HepG2 (cell line): ENCODE measurements at regions not wholly inside any gene's neighbourhood (a gene's known extent, or its start where the extent isn't known, plus 50 kb on each side); places are given as distances from the start of the nearest gene placed in this dataset.

Experiments
- ATAC-seq: fragments of 200-7000 bp; cut with Tn5 transposase; 3 replicates; pipeline ENCODE4 v1.9.1; 2020; ENCODE audit warnings: mild to moderate bottlenecking, moderate library complexity
- BruUV-seq: library from RNA; stranded (reverse); fragments of 400-500 nt; replicated peaks from 2 replicates; lab custom pipeline; 2021; lab: Mats Ljungman, UMichigan
- CTCF ChIA-PET: fragments of 300-600 bp; formaldehyde crosslinking; extraction: SDS; loops from one replicate; lab custom pipeline; 2021; ENCODE audit warnings: low total read pairs, inconsistent platforms, low intra/inter-chr PET ratio; lab: Yijun Ruan, JAX
- POLR2A ChIA-PET: fragments of 350-600 bp; sonication (Branson Sonifier 250); formaldehyde crosslinking; loops from one replicate; lab custom pipeline; 2020; ENCODE audit warnings: antibody characterized with exemption, inconsistent platforms; lab: Yijun Ruan, JAX
- DNase-seq: peaks from one replicate; pipeline ENCODE4 v3.0.0-alpha.2; 2015; ENCODE audit warnings: low spot score
- FAIRE-seq: peaks from 3 replicates; lab custom pipeline; 2011; peaks lifted over from hg19 to GRCh38; lab: Jason Lieb, UNC
- H2AFZ ChIP-seq: one replicate; pipeline ENCODE4 v1.6.1; 2011; ENCODE audit warnings: low read length, inconsistent platforms
- H3K27ac ChIP-seq: fragments of 300-600 bp; 3 replicates; pipeline ENCODE4 v1.8.0; 2011; ENCODE audit warnings: mixed run types, mild to moderate bottlenecking, mixed read lengths, low read length, inconsistent platforms; ENCODE audit not compliant: insufficient read depth; ENCODE audit errors: extremely low read length
- H3K27me3 ChIP-seq, 2 experiments: fragments of 200-600 bp in 1 of 2; 2 replicates in 1 of 2; 3 replicates in 1 of 2; pipeline versions ENCODE4 v1.6.0 to v1.8.0; 2011; ENCODE audit warnings: low read length in 2 of 2, mild to moderate bottlenecking in 2 of 2, moderate library complexity in 2 of 2, inconsistent platforms in 1 of 2; ENCODE audit not compliant: insufficient read depth in 2 of 2, control insufficient read depth in 1 of 2
- H3K36me3 ChIP-seq, 2 experiments: fragments of 200-600 bp in 1 of 2; replicated peaks in 1 of 2; 2 replicates in 1 of 2; 3 replicates in 1 of 2; pipeline versions ENCODE4 v1.5.1 to v1.8.0; 2011; ENCODE audit warnings: low read length in 2 of 2, inconsistent platforms in 1 of 2; ENCODE audit not compliant: insufficient read depth in 2 of 2, control insufficient read depth in 1 of 2
- H3K4me1 ChIP-seq: 2 replicates; pipeline ENCODE4 v1.5.1; 2012; ENCODE audit warnings: low read length, inconsistent platforms; ENCODE audit not compliant: insufficient read depth
- H3K4me2 ChIP-seq: 2 replicates; pipeline ENCODE4 v1.6.0; 2011; ENCODE audit warnings: low read depth, low read length, inconsistent platforms
- H3K4me3 ChIP-seq, 3 experiments: fragments of 200-600 bp in 1 of 3; sonication (generic), shearing (Covaris generic) in 1 of 3; replicated peaks in 1 of 3; 2 replicates each; pipeline ENCODE4 v1.5.1; 2011 to 2016; ENCODE audit warnings: low read length in 3 of 3, inconsistent platforms in 2 of 3, low read depth in 2 of 3, mild to moderate bottlenecking in 2 of 3, control low read depth in 1 of 3, mixed read lengths in 1 of 3; ENCODE audit not compliant: insufficient read depth in 1 of 3
- H3K79me2 ChIP-seq: one replicate; pipeline ENCODE4 v1.6.1; 2011; ENCODE audit warnings: low read length, inconsistent platforms; ENCODE audit not compliant: insufficient read depth
- H3K9ac ChIP-seq: 2 replicates; pipeline ENCODE4 v1.6.0; 2011; ENCODE audit warnings: mild to moderate bottlenecking, low read depth, low read length, inconsistent platforms; ENCODE audit not compliant: insufficient read depth
- H3K9me3 ChIP-seq: 2 replicates; pipeline ENCODE4 v1.5.1; 2012; ENCODE audit warnings: mild to moderate bottlenecking, low read length
- H4K20me1 ChIP-seq: 2 replicates; pipeline ENCODE4 v1.6.0; 2011; ENCODE audit warnings: inconsistent platforms, mild to moderate bottlenecking, low read length, moderate library complexity; ENCODE audit not compliant: insufficient read depth
- CAMTA2 ChIP-seq: sonication (generic); formaldehyde crosslinking; IDR thresholded peaks from 2 replicates; pipeline ENCODE4 v1.4.0; 2020; ENCODE audit warnings: mild to moderate bottlenecking, missing genetic modification reagents, borderline replicate concordance
- HMG20B ChIP-seq: conservative IDR thresholded peaks from 2 replicates; pipeline ENCODE4 v1.6.1; 2016; ENCODE audit warnings: missing genetic modification reagents, missing compliant biosample characterization
- PAWR ChIP-seq: sonication (generic); formaldehyde crosslinking; IDR thresholded peaks from 2 replicates; pipeline ENCODE4 v1.4.0; 2020; ENCODE audit warnings: missing genetic modification reagents, mild to moderate bottlenecking, borderline replicate concordance
- SMAD1 ChIP-seq: sonication (generic); formaldehyde crosslinking; IDR thresholded peaks from 2 replicates; pipeline ENCODE4 v1.4.0; 2020; ENCODE audit warnings: missing genetic modification reagents, low read depth, mild to moderate bottlenecking, borderline replicate concordance
- SRSF9 ChIP-seq: fragments of 200-400 bp; formaldehyde crosslinking; IDR thresholded peaks from 2 replicates; pipeline ENCODE4 v1.6.1; 2018; ENCODE audit warnings: borderline replicate concordance, mild to moderate bottlenecking, low read depth, low read length; ENCODE audit not compliant: insufficient read depth, poor library complexity, severe bottlenecking
- TARDBP ChIP-seq: sonication (generic); formaldehyde crosslinking; IDR thresholded peaks from 2 replicates; pipeline ENCODE4 v1.8.0; 2022; ENCODE audit warnings: mild to moderate bottlenecking, missing genetic modification reagents
- YY1 ChIP-seq: IDR thresholded peaks from 2 replicates; pipeline ENCODE4 v1.6.1; 2011; ENCODE audit warnings: low read length, low read depth, moderate library complexity, mild to moderate bottlenecking; ENCODE audit not compliant: insufficient read depth, insufficient replicate concordance
- ZC3H4 ChIP-seq: sonication (generic); formaldehyde crosslinking; IDR thresholded peaks from 2 replicates; pipeline ENCODE4 v1.4.0; 2020; ENCODE audit warnings: missing genetic modification reagents, borderline replicate concordance
- ZNF17 ChIP-seq: sonication (generic); formaldehyde crosslinking; IDR thresholded peaks from 2 replicates; pipeline ENCODE4 v1.5.0; 2020; ENCODE audit warnings: mild to moderate bottlenecking, missing genetic modification reagents
- ZNF225 ChIP-seq: sonication (generic); formaldehyde crosslinking; IDR thresholded peaks from 2 replicates; pipeline ENCODE4 v1.4.0; 2020; ENCODE audit warnings: mild to moderate bottlenecking, missing genetic modification reagents
- ZNF558 ChIP-seq: sonication (generic); formaldehyde crosslinking; IDR thresholded peaks from 2 replicates; pipeline ENCODE4 v1.9.0; 2022; ENCODE audit warnings: mild to moderate bottlenecking, missing genetic modification reagents, borderline replicate concordance
- ZNF598 ChIP-seq: sonication (generic); formaldehyde crosslinking; IDR thresholded peaks from 2 replicates; pipeline ENCODE4 v1.5.1; 2020; ENCODE audit warnings: mild to moderate bottlenecking, missing genetic modification reagents, borderline replicate concordance
- WGBS: methylation state at CpG from one replicate; pipeline ENCODE4 v1.1.6; 2017; ENCODE audit warnings: low lambda C conversion rate; 5-methylcytosine and 5-hydroxymethylcytosine counted together
- in situ Hi-C: cut with HindIII; loops from 2 replicates; pipeline ENCODE4 v1.10.0; 2017; ENCODE audit warnings: low pct_unique_long_range_greater_than_20kb; ENCODE audit not compliant: extremely low pct_ligation_motif_present
- intact Hi-C: fragments of 100-400 bp; cut with micrococcal nuclease; formaldehyde crosslinking; loops from one replicate; pipeline ENCODE4 v1.10.0; 2022; ENCODE audit not compliant: unreplicated experiment
- TF ChIP-seq, protein P1 (sequence below): IDR thresholded peaks from 2 replicates; pipeline ENCODE4 v1.6.1; 2016
- TF ChIP-seq, protein P2 (sequence below): sonication (generic); formaldehyde crosslinking; IDR thresholded peaks from 2 replicates; pipeline ENCODE4 v1.4.0; 2020; ENCODE audit warnings: missing genetic modification reagents, borderline replicate concordance
- TF ChIP-seq, protein P3 (sequence below): sonication (generic); formaldehyde crosslinking; IDR thresholded peaks from 2 replicates; pipeline ENCODE4 v1.4.0; 2020; ENCODE audit warnings: missing genetic modification reagents, borderline replicate concordance
- TF ChIP-seq, protein P4 (sequence below): sonication (generic); formaldehyde crosslinking; IDR thresholded peaks from 2 replicates; pipeline ENCODE4 v1.4.0; 2020; ENCODE audit warnings: missing genetic modification reagents

GRCh38 chr15:62775932-62776331 is 266.6 kb upstream of the TPM1 start:
- intact Hi-C loops: no loop called here
- H3K4me3 ChIP-seq: no peak overlapping the region
- WGBS: 88% methylated on average over 1 of the region's 1 CpG

More at GRCh38 chr15:62775932-62776331, 266.6 kb upstream of the TPM1 start:
- ChIA-PET POLR2A (no interaction called here), CTCF (no interaction called here)
- Histone ChIP-seq H3K4me1 (peaks cover 20% of the 10 kb centered on the region), H3K36me3 (peaks cover 3 to 5% of the 10 kb centered on the region in 2 experiments; a peak in 3 of 5 replicates), H3K27ac (no peak overlapping the region), H3K4me2 (no peak overlapping the region), H3K79me2 (no peaks in the 10 kb centered on the region), H2AFZ (no peak overlapping the region), H3K9me3 (no peaks in the 10 kb centered on the region), H4K20me1 (no peaks in the 10 kb centered on the region), H3K9ac (no peak overlapping the region), H3K27me3 (no peaks in the 10 kb centered on the region)
- FAIRE-seq (no peak), ATAC-seq (no peak), DNase-seq (no peak)
- in situ Hi-C loops: loop anchor here (25.0 kb wide), 1 partner anchor 636 kb away; no protein-coding TSS in a partner anchor
- TF ChIP-seq, protein P1, sequence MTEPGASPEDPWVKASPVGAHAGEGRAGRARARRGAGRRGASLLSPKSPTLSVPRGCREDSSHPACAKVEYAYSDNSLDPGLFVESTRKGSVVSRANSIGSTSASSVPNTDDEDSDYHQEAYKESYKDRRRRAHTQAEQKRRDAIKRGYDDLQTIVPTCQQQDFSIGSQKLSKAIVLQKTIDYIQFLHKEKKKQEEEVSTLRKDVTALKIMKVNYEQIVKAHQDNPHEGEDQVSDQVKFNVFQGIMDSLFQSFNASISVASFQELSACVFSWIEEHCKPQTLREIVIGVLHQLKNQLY (CRISPR knock-in tag): no peak
- TF ChIP-seq, protein P2, sequence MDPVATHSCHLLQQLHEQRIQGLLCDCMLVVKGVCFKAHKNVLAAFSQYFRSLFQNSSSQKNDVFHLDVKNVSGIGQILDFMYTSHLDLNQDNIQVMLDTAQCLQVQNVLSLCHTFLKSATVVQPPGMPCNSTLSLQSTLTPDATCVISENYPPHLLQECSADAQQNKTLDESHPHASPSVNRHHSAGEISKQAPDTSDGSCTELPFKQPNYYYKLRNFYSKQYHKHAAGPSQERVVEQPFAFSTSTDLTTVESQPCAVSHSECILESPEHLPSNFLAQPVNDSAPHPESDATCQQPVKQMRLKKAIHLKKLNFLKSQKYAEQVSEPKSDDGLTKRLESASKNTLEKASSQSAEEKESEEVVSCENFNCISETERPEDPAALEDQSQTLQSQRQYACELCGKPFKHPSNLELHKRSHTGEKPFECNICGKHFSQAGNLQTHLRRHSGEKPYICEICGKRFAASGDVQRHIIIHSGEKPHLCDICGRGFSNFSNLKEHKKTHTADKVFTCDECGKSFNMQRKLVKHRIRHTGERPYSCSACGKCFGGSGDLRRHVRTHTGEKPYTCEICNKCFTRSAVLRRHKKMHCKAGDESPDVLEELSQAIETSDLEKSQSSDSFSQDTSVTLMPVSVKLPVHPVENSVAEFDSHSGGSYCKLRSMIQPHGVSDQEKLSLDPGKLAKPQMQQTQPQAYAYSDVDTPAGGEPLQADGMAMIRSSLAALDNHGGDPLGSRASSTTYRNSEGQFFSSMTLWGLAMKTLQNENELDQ (CRISPR knock-in tag): no peak
- TF ChIP-seq ZC3H4: no peak
- TF ChIP-seq ZNF225 (CRISPR knock-in tag): no peak
- no peak for TF ChIP-seq HMG20B (CRISPR knock-in tag)
- TF ChIP-seq SRSF9: no peak
- TF ChIP-seq PAWR (CRISPR knock-in tag): no peak
- TF ChIP-seq, protein P3, sequence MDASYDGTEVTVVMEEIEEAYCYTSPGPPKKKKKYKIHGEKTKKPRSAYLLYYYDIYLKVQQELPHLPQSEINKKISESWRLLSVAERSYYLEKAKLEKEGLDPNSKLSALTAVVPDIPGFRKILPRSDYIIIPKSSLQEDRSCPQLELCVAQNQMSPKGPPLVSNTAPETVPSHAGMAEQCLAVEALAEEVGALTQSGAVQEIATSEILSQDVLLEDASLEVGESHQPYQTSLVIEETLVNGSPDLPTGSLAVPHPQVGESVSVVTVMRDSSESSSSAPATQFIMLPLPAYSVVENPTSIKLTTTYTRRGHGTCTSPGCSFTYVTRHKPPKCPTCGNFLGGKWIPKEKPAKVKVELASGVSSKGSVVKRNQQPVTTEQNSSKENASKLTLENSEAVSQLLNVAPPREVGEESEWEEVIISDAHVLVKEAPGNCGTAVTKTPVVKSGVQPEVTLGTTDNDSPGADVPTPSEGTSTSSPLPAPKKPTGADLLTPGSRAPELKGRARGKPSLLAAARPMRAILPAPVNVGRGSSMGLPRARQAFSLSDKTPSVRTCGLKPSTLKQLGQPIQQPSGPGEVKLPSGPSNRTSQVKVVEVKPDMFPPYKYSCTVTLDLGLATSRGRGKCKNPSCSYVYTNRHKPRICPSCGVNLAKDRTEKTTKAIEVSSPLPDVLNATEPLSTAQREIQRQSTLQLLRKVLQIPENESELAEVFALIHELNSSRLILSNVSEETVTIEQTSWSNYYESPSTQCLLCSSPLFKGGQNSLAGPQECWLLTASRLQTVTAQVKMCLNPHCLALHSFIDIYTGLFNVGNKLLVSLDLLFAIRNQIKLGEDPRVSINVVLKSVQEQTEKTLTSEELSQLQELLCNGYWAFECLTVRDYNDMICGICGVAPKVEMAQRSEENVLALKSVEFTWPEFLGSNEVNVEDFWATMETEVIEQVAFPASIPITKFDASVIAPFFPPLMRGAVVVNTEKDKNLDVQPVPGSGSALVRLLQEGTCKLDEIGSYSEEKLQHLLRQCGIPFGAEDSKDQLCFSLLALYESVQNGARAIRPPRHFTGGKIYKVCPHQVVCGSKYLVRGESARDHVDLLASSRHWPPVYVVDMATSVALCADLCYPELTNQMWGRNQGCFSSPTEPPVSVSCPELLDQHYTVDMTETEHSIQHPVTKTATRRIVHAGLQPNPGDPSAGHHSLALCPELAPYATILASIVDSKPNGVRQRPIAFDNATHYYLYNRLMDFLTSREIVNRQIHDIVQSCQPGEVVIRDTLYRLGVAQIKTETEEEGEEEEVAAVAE (CRISPR knock-in tag): no peak
- no peak for TF ChIP-seq ZNF558 (CRISPR knock-in tag)
- TF ChIP-seq, protein P4, sequence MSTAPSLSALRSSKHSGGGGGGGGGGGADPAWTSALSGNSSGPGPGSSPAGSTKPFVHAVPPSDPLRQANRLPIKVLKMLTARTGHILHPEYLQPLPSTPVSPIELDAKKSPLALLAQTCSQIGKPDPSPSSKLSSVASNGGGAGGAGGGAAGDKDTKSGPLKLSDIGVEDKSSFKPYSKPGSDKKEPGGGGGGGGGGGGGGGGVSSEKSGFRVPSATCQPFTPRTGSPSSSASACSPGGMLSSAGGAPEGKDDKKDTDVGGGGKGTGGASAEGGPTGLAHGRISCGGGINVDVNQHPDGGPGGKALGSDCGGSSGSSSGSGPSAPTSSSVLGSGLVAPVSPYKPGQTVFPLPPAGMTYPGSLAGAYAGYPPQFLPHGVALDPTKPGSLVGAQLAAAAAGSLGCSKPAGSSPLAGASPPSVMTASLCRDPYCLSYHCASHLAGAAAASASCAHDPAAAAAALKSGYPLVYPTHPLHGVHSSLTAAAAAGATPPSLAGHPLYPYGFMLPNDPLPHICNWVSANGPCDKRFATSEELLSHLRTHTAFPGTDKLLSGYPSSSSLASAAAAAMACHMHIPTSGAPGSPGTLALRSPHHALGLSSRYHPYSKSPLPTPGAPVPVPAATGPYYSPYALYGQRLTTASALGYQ (CRISPR knock-in tag): no peak
- TF ChIP-seq CAMTA2 (CRISPR knock-in tag): no peak
- no peak for TF ChIP-seq ZNF17 (CRISPR knock-in tag)
- TF ChIP-seq ZNF598 (CRISPR knock-in tag): no peak
- TF ChIP-seq YY1: no peak
- no peak for TF ChIP-seq SMAD1 (CRISPR knock-in tag)
- TF ChIP-seq TARDBP (CRISPR knock-in tag): no peak
- BruUV-seq: no TSS peak
